H1 (cell line): ENCODE measurements at regions not wholly inside any gene's neighbourhood (a gene's known extent, or its start where the extent isn't known, plus 50 kb on each side); places are given as distances from the start of the nearest gene placed in this dataset.

Experiments
- TF ChIP-seq, protein P1 (sequence below): fragments of 300-600 bp; sonication (generic); IDR thresholded peaks from 2 replicates; pipeline ENCODE4 v1.7.1; 2012; ENCODE audit warnings: low read length, moderate library complexity, mild to moderate bottlenecking, inconsistent platforms; ENCODE audit not compliant: insufficient replicate concordance

DNA sequence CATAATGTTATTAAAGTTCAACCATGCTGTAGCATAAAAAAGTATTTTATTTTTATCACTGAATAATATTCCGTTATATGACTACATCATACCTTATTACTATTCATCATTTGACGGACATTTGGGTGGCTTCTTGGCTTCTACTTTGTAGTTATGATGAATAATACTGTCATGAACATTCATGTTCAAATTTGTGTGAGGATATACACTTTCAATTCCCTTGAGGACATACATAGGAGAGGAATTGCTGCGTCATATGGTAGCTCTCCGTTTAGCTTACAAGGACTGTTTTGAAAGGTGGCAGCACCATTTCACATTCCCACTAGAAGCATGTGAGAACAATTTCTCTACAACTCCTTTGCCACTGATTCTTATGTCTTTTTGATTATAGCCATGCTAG, 910.8 kb upstream of the MIR17HG start (continued):
- TF ChIP-seq, protein P1, sequence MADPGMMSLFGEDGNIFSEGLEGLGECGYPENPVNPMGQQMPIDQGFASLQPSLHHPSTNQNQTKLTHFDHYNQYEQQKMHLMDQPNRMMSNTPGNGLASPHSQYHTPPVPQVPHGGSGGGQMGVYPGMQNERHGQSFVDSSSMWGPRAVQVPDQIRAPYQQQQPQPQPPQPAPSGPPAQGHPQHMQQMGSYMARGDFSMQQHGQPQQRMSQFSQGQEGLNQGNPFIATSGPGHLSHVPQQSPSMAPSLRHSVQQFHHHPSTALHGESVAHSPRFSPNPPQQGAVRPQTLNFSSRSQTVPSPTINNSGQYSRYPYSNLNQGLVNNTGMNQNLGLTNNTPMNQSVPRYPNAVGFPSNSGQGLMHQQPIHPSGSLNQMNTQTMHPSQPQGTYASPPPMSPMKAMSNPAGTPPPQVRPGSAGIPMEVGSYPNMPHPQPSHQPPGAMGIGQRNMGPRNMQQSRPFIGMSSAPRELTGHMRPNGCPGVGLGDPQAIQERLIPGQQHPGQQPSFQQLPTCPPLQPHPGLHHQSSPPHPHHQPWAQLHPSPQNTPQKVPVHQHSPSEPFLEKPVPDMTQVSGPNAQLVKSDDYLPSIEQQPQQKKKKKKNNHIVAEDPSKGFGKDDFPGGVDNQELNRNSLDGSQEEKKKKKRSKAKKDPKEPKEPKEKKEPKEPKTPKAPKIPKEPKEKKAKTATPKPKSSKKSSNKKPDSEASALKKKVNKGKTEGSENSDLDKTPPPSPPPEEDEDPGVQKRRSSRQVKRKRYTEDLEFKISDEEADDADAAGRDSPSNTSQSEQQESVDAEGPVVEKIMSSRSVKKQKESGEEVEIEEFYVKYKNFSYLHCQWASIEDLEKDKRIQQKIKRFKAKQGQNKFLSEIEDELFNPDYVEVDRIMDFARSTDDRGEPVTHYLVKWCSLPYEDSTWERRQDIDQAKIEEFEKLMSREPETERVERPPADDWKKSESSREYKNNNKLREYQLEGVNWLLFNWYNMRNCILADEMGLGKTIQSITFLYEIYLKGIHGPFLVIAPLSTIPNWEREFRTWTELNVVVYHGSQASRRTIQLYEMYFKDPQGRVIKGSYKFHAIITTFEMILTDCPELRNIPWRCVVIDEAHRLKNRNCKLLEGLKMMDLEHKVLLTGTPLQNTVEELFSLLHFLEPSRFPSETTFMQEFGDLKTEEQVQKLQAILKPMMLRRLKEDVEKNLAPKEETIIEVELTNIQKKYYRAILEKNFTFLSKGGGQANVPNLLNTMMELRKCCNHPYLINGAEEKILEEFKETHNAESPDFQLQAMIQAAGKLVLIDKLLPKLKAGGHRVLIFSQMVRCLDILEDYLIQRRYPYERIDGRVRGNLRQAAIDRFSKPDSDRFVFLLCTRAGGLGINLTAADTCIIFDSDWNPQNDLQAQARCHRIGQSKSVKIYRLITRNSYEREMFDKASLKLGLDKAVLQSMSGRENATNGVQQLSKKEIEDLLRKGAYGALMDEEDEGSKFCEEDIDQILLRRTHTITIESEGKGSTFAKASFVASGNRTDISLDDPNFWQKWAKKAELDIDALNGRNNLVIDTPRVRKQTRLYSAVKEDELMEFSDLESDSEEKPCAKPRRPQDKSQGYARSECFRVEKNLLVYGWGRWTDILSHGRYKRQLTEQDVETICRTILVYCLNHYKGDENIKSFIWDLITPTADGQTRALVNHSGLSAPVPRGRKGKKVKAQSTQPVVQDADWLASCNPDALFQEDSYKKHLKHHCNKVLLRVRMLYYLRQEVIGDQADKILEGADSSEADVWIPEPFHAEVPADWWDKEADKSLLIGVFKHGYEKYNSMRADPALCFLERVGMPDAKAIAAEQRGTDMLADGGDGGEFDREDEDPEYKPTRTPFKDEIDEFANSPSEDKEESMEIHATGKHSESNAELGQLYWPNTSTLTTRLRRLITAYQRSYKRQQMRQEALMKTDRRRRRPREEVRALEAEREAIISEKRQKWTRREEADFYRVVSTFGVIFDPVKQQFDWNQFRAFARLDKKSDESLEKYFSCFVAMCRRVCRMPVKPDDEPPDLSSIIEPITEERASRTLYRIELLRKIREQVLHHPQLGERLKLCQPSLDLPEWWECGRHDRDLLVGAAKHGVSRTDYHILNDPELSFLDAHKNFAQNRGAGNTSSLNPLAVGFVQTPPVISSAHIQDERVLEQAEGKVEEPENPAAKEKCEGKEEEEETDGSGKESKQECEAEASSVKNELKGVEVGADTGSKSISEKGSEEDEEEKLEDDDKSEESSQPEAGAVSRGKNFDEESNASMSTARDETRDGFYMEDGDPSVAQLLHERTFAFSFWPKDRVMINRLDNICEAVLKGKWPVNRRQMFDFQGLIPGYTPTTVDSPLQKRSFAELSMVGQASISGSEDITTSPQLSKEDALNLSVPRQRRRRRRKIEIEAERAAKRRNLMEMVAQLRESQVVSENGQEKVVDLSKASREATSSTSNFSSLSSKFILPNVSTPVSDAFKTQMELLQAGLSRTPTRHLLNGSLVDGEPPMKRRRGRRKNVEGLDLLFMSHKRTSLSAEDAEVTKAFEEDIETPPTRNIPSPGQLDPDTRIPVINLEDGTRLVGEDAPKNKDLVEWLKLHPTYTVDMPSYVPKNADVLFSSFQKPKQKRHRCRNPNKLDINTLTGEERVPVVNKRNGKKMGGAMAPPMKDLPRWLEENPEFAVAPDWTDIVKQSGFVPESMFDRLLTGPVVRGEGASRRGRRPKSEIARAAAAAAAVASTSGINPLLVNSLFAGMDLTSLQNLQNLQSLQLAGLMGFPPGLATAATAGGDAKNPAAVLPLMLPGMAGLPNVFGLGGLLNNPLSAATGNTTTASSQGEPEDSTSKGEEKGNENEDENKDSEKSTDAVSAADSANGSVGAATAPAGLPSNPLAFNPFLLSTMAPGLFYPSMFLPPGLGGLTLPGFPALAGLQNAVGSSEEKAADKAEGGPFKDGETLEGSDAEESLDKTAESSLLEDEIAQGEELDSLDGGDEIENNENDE, result no peak
